ENCODE measurements at regions not wholly inside any gene's neighbourhood (a gene's known extent, or its start where the extent isn't known, plus 50 kb on each side); places are given as distances from the start of the nearest gene placed in this dataset.

DNA sequence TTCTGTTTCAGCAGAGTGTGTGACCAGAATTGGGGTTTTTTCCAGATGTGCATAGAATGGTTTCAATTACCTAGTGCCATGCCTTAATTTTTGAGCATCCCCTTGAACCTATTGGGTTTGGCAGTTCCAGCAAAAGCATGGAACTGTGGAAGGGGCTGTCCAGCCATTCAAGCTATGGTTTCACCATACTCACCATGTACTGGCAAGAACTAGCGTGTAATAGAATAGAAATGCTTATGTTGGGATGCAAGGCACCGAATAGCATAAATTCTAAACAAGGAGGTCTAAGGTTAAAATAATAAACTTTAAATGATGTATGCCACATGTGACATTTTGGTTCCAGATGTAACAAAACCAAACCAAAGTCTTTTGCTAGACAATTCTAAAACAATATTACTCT, 91.4 kb downstream of the MTERF1 start:
- TF ChIP-seq, protein P1, sequence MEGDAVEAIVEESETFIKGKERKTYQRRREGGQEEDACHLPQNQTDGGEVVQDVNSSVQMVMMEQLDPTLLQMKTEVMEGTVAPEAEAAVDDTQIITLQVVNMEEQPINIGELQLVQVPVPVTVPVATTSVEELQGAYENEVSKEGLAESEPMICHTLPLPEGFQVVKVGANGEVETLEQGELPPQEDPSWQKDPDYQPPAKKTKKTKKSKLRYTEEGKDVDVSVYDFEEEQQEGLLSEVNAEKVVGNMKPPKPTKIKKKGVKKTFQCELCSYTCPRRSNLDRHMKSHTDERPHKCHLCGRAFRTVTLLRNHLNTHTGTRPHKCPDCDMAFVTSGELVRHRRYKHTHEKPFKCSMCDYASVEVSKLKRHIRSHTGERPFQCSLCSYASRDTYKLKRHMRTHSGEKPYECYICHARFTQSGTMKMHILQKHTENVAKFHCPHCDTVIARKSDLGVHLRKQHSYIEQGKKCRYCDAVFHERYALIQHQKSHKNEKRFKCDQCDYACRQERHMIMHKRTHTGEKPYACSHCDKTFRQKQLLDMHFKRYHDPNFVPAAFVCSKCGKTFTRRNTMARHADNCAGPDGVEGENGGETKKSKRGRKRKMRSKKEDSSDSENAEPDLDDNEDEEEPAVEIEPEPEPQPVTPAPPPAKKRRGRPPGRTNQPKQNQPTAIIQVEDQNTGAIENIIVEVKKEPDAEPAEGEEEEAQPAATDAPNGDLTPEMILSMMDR (IDR thresholded peaks at IDR 0.05): no peak
- TF ChIP-seq POLR2A (IDR thresholded peaks at IDR 0.05): no peak
